ENCODE measurements at regions not wholly inside any gene's neighbourhood (a gene's known extent, or its start where the extent isn't known, plus 50 kb on each side); places are given as distances from the start of the nearest gene placed in this dataset.
A peak's percentile ranks its signal among the peaks of the same experiment; 100 is the strongest.
"Not testable (repeated sequence)": the region's sequence is repeated elsewhere in the genome, so short reads cannot be mapped to it uniquely, and the experiment has no call there.

DNA sequence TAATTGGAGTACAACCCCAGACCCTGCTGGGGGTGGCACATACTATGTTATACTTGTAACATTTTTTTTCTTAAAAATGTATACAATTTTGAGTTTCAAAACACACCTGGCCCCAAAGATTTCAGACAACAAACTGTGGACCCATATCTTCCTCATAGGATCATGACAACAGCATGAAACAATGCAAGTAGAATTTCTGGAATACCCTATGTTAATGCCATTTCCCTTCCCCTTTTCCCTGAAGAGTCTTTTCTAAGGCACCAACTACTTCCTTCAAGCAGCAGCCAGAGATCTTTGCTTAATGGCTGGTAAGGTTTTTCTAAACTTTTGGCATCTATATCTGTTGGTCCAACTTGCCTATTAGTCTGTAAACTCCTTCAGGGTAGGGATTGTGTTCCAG is 99.9 kb upstream of the SERBP1 start:
- DNase-seq = no peak

DNA sequence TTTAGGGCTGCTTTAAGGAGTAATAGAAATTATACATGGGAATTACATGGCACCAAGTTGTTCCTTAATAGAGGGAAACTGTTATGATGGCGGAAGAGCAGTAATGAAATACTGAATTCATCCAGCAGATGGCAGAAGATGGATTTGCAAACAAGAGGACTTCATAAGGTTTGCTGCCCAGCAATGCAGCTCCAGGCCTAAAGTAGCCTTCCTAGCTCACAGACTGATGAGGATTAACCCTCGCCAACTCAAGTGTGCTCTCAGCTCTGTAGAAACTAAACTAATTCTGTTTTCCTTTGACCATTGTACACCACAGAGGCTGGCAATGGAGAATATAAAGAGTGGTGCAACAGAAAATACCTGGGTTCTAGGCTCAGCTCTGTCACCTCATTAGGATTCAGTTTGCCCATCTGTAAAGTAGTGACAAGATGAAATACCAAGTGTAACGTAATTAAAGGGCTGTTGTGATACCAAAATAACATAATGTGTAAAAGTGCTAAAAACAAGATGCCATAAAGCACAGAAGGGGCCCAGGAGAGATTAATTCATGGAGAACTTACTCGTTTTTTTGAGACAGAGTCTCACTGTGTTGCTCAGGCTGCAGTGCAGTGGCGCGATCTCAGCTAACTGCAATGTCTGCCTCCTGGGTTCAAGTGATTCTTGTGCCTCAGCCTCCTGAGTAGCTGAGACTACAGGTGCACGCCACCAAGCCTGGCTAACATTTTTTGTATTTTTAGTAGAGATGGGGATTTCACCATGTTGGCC is 102.4 kb upstream of the SERBP1 start:
- no peak for DNase-seq

DNA sequence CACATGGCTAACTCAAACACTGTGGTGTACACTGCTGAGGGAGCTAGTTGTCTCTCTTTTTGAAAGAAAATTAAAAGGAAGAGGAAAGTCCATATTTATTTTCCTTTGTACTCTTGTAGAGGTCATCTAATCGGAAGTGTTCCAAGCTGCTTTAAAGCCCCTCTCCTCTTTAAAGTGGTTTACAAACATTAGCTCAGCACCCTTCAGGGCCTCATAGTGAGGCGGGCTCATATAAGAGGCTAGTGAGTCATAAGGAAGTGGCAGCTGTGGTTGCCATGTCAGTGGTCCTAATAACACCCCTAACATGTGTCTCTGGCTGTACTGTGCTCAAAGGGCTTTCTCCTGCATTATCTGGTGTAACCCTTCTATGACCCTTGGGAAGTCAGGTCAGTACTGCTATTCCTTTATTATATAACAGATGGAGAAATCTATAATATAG is 104.4 kb upstream of the SERBP1 start:
- DNase-seq = no peak

DNA sequence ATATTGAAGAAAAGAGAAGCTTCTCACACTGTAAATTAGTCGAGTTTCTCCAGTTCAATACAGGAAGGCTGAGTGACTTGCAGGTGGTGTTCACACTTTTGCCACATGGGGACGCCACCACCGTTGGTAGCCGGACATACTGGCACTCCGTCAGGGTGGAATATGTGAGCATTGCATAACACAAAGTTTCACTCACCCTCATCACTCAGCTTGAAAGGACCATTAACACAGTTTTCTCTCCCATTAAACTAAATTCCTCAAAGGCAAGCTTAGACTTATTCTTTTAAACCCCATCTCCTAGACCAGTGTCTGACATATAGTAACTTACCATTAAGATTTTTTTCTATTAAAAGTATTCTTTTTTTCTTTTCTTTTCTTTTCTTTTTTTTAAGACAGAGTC is 105.3 kb upstream of the SERBP1 start:
- DNase-seq = peak in 1 of 4 experiments; percentile 1

DNA sequence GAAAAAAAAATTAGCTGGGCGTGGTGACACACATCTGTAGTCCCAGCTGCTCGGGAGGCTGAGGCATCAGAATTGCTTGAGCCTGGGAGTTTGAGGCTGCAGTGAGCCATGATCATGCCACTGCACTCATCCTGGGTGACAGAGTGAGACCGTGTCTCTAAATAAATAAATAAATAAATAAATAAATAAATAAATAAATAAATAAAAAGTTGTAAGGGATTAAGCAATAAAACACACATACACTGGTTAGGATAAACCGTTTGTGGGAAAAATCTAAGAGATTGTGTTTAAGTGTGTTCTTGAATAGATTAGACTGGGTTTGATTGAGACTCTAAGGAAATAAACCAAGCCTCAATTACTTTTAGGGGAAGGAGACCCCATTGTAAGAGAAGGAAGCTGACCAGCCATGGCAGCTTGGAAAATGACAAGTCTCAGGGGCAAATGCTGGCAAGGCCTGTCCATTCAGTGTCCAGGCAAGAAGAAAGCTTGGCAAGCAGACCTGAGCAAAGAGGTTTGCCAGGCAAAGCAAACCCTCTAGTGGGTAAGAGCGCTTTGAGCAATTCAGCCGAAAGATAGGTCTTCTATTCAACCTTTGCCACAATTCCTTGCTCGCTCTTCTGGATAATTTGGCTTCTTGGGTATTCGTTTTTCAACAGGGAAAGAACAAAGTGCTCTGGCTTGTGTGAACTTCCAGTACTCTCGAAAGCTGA is 106.9 kb upstream of the SERBP1 start:
- no peak for DNase-seq

DNA sequence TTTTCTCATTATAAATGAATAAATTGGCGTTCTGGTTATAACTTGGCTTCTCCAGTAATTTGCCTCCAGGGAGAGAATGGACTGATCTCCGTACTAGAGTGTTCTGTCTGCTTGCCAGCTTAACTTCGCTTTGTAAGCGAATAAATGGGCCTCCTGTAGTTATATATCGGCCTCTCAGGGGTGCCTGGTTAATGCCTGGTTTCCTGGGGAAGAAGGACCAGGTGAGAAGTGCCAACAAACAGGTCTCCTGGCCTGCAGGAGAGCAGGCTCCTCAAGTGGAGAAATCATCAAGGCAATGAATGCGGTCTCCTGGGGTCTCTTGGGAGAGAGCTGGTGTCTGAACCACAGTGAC is 107.4 kb upstream of the SERBP1 start:
- no peak for DNase-seq

DNA sequence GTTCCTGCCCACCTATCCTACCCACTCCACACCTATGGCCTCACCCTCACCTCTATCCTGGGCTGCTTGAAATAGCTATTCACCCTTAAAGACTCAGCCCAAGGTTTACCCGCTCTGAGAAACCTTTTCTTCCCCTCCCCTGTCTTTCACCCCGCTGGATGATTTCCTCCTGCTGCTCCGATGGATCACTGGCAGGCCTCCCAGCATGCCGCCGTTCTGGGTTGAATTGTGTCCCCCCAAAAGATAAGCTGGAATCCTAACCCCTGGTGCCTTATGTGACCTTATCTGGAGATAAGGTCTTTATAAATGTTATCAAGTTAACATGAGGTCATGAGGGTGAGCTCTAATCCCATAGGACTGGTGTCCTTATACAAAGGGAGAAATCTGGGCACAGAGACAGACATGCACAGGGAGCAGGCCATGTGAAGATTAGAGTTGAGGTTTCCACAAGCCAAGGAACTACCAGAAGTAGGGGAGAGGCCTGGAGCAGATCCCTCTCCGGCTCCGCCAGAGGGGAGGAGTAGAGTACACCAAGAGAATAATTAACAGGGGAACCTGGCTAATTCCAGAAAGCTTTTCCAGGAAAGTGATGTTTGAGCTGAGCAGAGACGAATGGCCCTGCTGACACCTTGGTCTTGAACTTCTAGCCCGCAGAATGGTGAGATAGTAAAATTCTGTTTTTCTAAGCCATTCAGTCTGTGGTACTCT is 110.0 kb upstream of the SERBP1 start:
- no peak for DNase-seq

DNA sequence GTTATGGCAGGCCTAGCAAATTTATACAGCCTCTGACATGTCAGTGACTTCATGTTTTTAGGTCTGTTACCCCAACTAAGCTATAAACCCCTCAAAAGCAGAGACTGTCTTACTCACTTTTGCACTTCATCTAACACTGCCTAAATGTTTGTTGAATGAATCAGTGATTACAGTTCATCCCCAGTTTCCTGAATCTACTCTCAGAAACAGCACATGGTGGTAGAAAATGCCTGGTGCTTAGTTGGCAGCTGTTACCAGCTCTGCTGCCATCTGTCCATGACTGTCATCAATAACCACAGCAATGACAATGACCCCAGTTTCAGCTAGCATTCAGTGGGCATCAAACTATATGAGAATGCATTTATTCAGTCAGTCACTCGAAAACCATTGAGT is 110.5 kb upstream of the SERBP1 start:
- DNase-seq = no peak

DNA sequence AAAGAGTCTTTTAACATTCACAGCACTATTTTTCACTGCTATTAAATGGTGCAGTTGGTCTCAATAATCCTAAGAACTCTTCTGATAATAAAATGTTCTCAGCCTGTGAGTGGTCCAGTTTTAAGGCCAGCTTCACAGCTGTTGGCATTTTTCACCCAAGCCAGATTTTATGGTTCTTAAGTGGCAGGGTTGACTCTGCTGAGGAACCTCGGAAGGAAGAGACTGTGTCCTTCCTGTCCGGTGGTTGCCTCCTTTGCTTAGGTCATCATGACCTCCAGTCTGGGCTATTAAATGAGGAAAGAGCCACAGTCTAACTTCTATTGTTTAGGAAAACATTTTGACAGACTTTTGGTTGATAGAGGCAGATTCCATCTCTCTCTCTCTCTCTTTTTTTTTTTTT is 112.5 kb upstream of the SERBP1 start:
- no peak for DNase-seq

DNA sequence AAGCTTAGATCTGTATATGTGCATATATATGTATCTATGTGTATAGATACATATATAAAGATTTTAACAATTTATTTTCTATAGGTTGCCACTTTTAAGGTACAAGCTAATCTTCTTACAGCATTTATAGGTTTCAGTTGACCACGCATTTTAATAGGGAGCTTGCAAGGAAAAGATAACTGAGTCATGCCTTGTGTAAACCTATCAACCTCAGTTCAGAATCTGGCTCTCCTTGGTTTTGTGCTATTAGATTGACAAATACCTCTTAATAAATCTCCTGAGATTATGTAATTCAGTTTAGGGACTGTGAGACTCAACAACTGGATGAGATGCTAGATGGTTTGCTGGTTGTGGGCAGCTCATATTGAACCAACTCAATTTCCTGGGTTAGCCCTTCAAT is 114.7 kb upstream of the SERBP1 start:
- no peak for DNase-seq

DNA sequence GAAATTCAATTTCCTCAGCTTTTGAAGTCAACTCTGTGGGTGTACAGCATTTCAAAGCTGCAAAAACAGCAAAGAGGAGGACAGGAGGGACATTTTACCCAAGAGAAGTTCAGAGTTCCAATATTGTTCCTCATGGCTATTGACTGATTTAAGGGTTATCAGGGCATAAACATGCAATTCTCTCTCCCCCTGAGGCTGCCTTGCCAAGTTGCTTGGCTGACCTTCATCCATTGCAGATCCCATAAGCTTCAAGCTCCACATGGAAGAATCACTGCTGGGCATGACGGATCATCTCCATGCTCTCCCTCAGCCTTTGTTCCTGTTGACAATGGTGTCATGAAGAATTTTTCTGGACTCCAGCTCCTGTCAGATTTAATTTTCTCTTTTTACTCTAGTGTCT is 115.2 kb upstream of the SERBP1 start:
- DNase-seq = no peak

DNA sequence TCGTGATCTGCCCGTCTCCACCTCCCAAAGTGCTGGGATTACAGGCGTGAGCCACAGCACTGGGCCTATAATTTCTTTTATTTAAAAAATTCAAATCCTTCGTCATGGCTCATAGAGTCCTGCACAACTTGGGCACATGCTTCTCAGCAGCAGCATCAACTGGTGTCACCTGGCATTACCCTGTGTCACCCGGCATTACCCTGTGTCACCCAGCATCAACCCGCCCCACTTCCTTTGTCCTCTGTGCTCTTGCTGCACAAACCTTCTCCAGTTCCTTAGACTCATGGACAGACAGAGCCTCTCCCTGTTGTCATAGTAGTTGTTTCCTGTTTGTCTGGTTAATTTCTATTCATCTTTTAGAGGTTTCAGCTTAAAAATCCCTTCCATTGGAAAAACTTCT is 121.2 kb upstream of the SERBP1 start:
- no peak for DNase-seq

DNA sequence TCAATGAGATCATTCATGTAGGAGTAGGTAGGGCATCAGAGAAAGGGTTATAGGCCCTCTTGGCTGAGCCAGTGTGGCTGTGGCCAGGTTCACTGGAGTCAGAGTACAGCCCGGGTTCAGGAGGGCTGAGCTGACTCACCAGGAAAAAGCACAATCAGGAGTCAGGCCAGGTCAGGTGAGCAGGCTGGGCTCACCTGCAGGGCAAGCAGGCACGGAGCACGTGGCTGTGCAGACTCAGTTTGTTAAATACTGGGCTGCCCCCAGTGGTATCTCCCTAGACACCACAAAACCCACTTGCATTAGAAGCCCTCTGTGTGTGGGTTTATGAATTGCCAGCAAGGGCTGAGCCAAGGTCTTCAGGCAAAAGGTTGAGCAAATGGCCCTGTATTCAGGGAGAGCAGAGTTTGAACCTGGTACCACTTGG is 122.1 kb upstream of the SERBP1 start:
- DNase-seq = no peak

DNA sequence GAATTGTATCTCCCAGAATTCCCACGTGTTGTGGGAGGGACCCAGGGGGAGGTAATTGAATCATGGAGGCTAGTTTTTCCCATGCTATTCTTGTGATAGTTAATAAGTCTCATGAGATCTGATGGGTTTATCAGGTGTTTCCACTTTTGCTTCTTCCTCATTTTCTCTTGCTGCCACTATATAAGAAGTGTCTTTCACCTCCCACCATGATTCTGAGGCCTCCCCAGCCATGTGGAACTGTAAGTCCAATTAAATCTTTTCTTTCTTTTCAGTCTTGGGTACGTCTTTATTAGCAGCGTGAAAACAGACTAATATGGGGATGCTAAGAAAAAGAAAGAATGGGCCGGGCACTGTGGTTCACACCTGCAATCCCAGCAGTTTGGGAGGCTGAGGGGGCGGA is 124.0 kb upstream of the SERBP1 start:
- DNase-seq = not testable (repeated sequence)

DNA sequence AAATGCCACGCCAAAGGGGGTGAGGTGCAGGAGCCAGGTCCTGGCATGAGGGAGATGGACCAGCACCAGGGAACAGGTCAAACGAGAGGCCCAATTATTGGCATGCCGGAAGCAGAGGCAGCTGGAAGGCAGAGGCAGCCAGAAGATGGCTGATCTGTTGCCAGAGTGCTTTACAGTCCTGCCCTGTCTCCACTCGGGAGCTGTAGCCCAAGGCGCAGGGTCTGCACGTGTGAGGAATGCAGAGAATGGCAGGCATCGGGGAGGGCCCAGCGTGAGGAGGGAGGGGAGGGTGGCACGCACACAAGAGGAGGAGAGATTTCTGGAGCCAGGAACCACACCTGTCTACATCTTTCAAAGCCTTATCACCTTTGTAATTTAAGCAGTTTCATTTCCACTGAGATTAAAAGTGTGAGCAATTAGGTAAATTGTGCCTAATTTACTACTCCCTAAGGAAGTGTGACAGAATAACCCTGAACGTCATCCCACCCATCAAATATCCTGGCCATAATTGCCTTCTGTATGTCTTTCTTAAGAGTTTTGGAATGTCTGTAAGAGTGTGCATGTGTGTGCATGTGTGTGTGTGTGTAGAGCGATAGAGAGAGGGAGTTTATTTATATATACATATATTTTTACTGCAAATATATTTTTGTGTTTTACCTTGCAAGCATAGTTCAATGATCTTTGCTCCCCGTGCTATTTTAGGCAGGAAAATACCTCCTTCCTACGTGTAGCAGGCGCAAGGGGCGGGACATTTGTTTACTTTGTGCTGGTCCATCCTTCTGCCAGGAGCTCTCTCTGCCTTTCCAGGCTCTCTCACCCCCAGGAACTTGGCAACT is 125.5 kb upstream of the SERBP1 start:
- no peak for DNase-seq

DNA sequence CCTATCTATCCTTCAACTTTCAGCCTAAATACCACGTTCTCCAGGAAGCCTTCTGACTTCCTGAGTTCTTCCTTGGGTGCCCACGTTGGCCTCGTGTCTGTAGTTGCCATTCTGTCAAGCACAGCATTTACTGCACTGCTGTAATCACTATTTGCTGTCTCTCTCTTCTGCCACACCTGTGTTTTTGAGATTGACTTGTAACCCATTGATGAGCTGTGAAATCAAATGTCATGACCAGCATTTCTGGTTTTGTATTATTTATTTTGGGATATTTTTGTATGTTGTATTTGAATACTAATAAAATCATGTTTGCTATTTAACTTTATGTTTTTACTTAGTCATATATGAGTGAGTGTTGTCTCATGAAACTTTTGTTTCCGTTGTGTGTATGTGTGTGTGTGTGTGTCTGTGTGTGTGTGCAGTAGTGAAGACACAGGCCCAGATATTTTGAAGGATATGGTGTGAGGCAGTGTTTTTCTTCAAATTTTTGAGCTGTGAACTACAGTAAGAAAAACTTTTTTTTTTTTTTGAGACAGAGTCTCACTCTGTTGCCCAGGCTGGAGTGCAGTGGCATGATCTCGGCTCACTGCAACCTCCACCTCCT is 126.2 kb upstream of the SERBP1 start:
- DNase-seq = no peak

DNA sequence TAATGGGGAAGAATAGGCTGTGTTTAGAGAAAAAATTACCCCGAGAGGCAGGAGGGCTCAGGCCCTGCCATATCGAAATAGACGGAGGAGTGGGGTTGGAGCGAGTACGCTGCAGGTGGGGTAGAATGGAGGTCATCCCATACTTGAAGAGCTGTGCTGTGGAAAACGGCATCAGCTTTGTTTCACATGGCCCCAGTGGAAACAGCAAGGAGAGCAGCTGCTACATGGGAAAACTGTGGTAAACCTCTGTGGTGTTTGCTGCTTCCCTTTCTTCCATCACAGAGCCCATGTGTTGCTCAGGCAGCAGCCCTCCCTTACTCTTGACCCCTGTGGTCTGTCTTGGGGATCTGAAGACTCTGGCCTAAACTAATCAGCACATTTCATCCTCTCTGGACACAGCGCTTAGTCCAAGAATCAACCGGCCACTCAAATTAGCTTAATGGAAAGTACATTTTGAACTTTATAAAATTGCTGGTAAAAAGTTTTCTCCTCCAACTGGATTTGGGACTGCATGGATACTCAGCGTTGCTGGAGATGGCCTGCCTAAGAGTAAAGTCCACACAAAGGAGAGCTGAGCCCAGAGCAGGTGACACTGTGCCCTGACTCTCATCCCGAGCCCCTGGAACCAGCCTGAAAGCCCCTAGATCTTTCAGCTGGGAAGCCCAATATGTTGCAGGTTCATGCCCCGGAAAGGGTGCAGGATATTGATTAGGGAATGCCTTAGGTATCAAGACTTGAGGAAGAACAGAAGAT is 127.1 kb upstream of the GADD45A start:
- no peak for DNase-seq

DNA sequence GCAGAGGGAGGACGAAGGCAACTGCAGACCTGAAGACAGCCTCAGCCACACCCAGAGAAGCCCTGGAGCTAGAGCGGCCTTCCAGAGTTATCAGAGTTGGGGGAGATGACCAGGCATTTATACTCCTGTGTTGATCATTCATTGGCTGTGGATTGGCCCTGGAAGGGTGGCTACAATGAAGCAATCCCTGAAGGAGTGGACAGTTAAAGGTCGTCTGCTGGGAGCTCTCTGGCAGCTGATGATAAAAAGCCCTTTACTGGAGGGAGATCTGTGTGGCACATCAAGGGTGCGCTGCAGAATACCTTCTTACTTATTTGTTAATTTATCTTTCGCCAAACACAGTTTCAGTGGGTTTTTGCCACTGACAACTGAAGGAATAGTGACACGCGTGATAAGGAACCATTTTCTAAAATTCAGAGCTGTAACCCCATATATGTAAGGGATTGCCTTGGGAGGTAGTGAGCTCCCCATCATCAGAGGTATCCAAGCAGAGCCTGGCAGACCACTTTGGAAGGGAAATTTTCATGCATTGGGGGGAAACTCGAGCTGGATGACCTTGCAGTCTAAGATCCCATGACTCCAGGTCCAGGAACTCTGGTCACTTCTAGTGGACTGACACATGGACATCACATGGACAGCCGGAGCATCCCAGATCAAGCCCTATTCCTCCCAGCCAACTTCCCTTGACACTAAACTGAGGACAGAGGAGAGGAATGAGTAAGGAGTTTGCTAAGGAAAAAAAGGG is 126.4 kb upstream of the GADD45A start:
- no peak for DNase-seq

DNA sequence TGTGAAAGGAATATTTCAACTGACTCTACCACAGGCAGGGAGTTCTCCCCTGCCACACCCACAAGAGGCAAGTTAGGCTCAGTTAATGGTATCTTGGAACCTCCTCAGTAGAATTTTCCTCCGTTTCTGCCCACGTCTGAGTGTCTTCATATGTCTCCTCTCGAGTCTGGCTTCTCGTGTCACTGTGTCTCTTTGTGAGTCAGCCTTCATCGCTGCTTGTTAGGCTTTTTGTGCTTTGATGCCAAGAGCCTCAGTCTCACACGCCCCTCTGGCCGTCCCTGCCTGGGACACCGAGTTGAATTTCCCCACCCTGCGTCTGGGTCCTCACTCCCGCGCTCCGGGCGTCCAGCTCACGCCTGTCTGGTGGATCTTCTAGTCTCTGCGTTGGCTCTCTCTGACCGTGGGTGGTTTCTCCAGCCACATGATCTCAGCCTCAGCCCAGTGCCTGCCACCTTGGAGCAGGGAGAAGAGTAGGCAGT is 125.7 kb upstream of the GADD45A start:
- DNase-seq = no peak

DNA sequence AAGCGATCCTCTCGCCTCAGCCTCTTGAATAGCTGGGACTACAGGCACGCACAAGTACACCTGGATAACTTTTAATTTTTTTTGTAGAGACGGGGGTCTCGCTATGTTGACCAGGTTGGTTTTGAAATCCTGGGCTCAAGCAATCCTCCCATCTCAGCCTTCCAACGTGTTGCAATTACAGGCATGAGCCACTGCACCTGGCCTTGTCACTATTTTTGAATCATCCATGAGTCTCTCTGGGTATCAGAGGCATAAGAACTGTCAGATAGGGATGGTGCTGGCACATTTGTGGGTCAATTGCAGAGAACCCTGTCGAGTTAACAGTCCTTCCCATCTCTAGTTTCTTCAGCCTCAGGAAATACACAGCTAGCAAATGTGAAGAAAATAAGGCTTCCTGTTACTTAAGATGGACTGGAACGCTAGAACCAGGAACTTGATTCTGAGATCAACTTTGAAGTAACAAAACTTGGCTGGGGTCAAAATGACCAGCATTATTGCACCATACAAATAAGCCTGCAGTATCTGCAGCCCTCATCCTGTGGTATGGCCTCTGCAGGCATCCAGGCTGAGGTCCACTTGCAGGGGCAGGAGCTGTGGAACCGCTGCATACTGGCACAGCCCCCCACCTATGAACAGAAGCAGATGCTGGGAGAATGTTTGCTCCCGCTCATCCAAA is 124.3 kb upstream of the GADD45A start:
- DNase-seq = no peak

Measured in activated naive CD4-positive, alpha-beta T cell (primary cell).